Activated naive CD4-positive, alpha-beta T cell treated with anti-CD3 and anti-CD28 coated beads, Interleukin-2, amount 50 U/mL, for 24 hours (primary cell): ENCODE measurements at regions not wholly inside any gene's neighbourhood (a gene's known extent, or its start where the extent isn't known, plus 50 kb on each side); places are given as distances from the start of the nearest gene placed in this dataset.

Source experiments
- H3K27ac Mint-ChIP-seq: one replicate; pipeline ENCODE4 v1.8.0; 2021; ENCODE audit warnings: mild to moderate bottlenecking, mixed read lengths
- H3K27me3 Mint-ChIP-seq: one replicate; pipeline ENCODE4 v1.8.0; 2021; ENCODE audit warnings: mixed read lengths
- H3K36me3 Mint-ChIP-seq: one replicate; pipeline ENCODE4 v1.8.0; 2021; ENCODE audit warnings: mixed read lengths
- H3K4me1 Mint-ChIP-seq: one replicate; pipeline ENCODE4 v1.8.0; 2021; ENCODE audit warnings: mixed read lengths
- H3K4me3 Mint-ChIP-seq: one replicate; pipeline ENCODE4 v1.8.0; 2021; ENCODE audit warnings: mild to moderate bottlenecking, mixed read lengths
- H3K9me3 Mint-ChIP-seq: one replicate; pipeline ENCODE4 v1.8.0; 2021; ENCODE audit warnings: mixed read lengths

DNA sequence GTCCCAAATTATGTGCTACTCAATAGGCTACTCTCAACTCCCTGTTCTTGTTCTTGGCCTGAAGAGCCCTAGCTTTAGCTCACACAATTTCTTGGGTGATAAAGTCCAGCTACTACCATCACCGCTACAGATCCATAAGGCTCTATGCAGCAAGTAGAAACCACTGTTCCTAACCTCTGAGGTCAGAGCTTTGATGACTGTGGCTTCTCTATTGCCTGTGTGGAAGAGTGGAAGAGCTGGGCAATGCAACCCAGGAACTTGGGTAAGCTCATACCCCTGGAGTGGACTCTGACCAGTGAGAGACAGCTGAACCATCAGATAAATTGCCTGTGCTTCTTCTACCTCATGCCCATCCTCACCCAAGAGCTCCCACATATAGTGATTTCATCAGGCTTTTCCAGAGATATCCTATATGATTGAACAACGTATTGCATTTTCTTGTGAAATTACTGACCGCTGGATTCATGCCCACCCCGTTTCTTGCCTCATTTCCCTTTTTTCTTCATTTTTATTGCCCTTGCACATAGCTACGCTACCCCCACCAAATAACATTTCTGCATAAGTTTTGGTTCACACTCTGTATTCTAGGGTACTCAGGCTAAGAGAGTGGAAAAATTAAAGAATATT lies 172.3 kb upstream of the MBNL1 start:
- Mint-ChIP-seq H3K36me3 (peaks cover 5% of the 10 kb centered on the region), H3K27ac (no peak overlapping the region), H3K4me1 (peaks cover 9% of the 10 kb centered on the region), H3K9me3 (no peaks in the 10 kb centered on the region), H3K4me3 (no peak overlapping the region), H3K27me3 (no peaks in the 10 kb centered on the region)

- Mint-ChIP-seq H3K9me3 (no peaks in the 10 kb centered on the region), H3K4me1 (peaks cover 9% of the 10 kb centered on the region), H3K27ac (no peak overlapping the region), H3K27me3 (no peaks in the 10 kb centered on the region), H3K4me3 (no peak overlapping the region), H3K36me3 (peaks cover 5% of the 10 kb centered on the region)
Measured at GRCh38 chr3:152097120-152097519, 171.6 kb upstream of the MBNL1 start.

GRCh38 chr3:152097770-152098169 lies 171.0 kb upstream of the MBNL1 start:
- Mint-ChIP-seq H3K27me3 (no peaks in the 10 kb centered on the region), H3K4me3 (no peak overlapping the region), H3K27ac (no peak overlapping the region), H3K4me1 (peaks cover 9% of the 10 kb centered on the region), H3K36me3 (peaks cover 5% of the 10 kb centered on the region), H3K9me3 (no peaks in the 10 kb centered on the region)

- peaks cover 14% of the 10 kb centered on the region for H3K4me1 Mint-ChIP-seq
- no peaks in the 10 kb centered on the region for H3K36me3 Mint-ChIP-seq
- H3K9me3 Mint-ChIP-seq, result no peaks in the 10 kb centered on the region
- H3K27me3 Mint-ChIP-seq, result no peaks in the 10 kb centered on the region
- no peak overlapping the region for H3K27ac Mint-ChIP-seq
- H3K4me3 Mint-ChIP-seq, result no peak overlapping the region
Measured at GRCh38 chr3:152100491-152101132, 168.1 kb upstream of the MBNL1 start.

- H3K27me3 Mint-ChIP-seq, result no peaks in the 10 kb centered on the region
- no peaks in the 10 kb centered on the region for H3K9me3 Mint-ChIP-seq
- no peaks in the 10 kb centered on the region for H3K36me3 Mint-ChIP-seq
- no peak overlapping the region for H3K4me3 Mint-ChIP-seq
- H3K4me1 Mint-ChIP-seq, result peaks cover 14% of the 10 kb centered on the region
- no peak overlapping the region for H3K27ac Mint-ChIP-seq
Measured at GRCh38 chr3:152102410-152102809, 166.3 kb upstream of the MBNL1 start.

- Mint-ChIP-seq H3K4me3 (no peak overlapping the region), H3K4me1 (peaks cover 14% of the 10 kb centered on the region), H3K27me3 (no peaks in the 10 kb centered on the region), H3K27ac (no peak overlapping the region), H3K36me3 (no peaks in the 10 kb centered on the region), H3K9me3 (no peaks in the 10 kb centered on the region)
Measured at GRCh38 chr3:152103257-152103656, 165.5 kb upstream of the MBNL1 start.

- no peak overlapping the region for H3K4me3 Mint-ChIP-seq
- peaks cover 14% of the 10 kb centered on the region for H3K4me1 Mint-ChIP-seq
- no peaks in the 10 kb centered on the region for H3K36me3 Mint-ChIP-seq
- H3K27me3 Mint-ChIP-seq, result no peaks in the 10 kb centered on the region
- no peaks in the 10 kb centered on the region for H3K9me3 Mint-ChIP-seq
- no peak overlapping the region for H3K27ac Mint-ChIP-seq
Measured at GRCh38 chr3:152104847-152105415, 163.8 kb upstream of the MBNL1 start.

DNA sequence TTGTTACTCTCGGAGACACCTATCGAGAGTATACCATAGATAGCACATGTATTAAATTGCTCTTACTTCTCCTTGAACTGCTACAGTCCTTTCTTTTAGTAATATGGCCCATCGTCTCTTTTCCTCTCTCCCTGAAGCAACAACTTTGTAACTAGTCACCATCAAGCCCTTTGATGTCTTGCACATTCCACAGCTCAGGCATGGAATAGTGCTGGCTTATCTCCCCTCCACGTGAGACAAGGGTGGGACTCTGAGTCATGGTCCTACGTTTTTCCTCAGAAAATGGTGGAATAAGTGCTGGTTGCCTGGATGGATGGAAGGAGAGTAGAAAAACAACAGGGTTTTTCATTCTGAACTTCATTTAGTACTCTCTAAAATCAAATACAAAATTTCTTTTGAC lies 163.3 kb upstream of the MBNL1 start:
- Mint-ChIP-seq H3K4me3 (no peak overlapping the region), H3K27me3 (no peaks in the 10 kb centered on the region), H3K9me3 (no peaks in the 10 kb centered on the region), H3K27ac (no peak overlapping the region), H3K36me3 (no peaks in the 10 kb centered on the region), H3K4me1 (peaks cover 10% of the 10 kb centered on the region)

GRCh38 chr3:152109038-152109437 lies 159.7 kb upstream of the MBNL1 start:
- H3K4me1 Mint-ChIP-seq, result no peaks in the 10 kb centered on the region
- no peaks in the 10 kb centered on the region for H3K36me3 Mint-ChIP-seq
- no peaks in the 10 kb centered on the region for H3K27me3 Mint-ChIP-seq
- no peak overlapping the region for H3K27ac Mint-ChIP-seq
- H3K4me3 Mint-ChIP-seq, result no peak overlapping the region
- H3K9me3 Mint-ChIP-seq, result no peaks in the 10 kb centered on the region

DNA sequence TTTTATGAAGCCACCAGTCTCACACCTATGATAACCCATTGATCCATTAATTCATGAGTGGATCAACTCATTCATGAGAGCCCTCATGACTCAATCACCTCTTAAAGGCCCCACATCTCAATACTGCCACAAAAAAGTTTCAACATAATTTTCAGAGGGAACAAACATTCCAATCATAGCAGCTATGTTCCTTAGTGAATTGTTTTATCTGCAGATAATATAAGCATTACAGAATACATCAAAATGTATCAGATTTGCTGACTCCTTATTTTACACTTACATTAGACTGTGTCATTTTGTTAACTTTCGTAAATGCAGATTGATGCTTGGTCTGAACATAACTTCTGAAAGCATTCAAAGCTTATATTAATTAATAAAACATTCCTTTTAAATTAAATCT lies 155.3 kb upstream of the MBNL1 start:
- no peak overlapping the region for H3K4me3 Mint-ChIP-seq
- H3K4me1 Mint-ChIP-seq, result no peaks in the 10 kb centered on the region
- no peaks in the 10 kb centered on the region for H3K27me3 Mint-ChIP-seq
- H3K36me3 Mint-ChIP-seq, result peaks cover 8% of the 10 kb centered on the region
- H3K27ac Mint-ChIP-seq, result no peak overlapping the region
- H3K9me3 Mint-ChIP-seq, result no peaks in the 10 kb centered on the region

DNA sequence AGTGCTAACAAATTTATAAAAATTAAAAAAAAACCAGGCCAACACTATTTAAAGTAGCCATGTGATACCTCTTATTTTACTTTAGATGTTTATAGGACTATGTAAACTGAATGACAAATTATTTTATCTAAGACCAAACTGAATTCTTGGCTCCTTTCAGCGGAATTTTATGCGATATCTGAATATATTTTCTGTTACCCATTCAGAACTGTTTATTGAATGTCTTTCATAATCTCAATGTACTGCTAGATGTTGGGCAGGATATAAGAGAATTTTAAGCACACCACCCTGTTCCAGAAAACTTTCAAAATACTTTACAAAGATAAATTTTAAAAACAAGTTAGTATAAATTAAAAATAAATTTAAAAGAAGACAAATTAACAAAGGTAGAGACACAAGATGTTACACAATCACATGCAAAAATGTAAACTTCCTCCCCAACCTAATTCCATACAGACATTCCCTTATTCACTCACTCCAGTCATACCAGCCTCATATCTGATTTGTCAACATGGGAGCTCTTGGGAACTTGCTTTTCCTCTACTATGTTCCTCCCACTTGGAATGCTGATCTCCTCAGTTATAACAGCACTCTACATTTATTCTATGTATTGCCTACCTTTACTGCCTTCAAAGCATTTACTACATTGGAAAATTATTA lies 154.6 kb upstream of the MBNL1 start:
- no peak overlapping the region for H3K4me3 Mint-ChIP-seq
- H3K4me1 Mint-ChIP-seq, result no peaks in the 10 kb centered on the region
- no peaks in the 10 kb centered on the region for H3K27me3 Mint-ChIP-seq
- peaks cover 8% of the 10 kb centered on the region for H3K36me3 Mint-ChIP-seq
- no peaks in the 10 kb centered on the region for H3K9me3 Mint-ChIP-seq
- no peak overlapping the region for H3K27ac Mint-ChIP-seq

DNA sequence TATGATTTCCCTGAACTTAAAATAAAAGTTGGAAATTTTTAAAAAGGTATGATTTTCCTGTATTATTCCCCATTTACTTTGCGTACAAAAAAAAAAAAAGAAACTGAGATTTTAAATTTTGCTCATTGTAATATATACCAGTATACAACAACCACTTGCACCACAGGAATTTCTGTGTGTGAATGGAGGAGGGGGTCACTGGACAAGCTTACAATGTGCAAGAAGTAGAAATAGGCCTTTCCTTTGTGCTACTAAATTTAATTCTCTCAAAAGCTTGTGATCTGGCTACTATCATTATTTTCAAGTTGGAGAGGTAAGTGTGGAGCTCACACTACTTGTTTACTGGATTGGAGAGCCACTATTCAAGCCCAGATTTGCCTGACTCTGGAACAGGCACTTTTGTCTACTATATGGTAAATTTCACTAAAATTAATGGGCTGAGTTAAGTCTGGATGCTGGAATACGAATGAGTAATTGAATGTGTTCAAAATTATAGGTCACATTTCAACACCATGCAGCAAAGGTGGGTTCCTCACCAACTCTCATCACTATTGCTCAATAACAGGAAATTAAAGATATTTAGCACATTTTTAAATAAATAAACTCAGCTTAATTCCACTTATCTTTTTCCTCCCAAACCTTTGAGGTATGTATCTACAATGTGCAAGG lies 148.0 kb upstream of the MBNL1 start:
- no peak overlapping the region for H3K27ac Mint-ChIP-seq
- H3K4me3 Mint-ChIP-seq, result no peak overlapping the region
- H3K27me3 Mint-ChIP-seq, result no peaks in the 10 kb centered on the region
- H3K4me1 Mint-ChIP-seq, result peaks cover 33% of the 10 kb centered on the region
- peaks cover 6% of the 10 kb centered on the region for H3K9me3 Mint-ChIP-seq
- peaks cover 8% of the 10 kb centered on the region for H3K36me3 Mint-ChIP-seq

DNA sequence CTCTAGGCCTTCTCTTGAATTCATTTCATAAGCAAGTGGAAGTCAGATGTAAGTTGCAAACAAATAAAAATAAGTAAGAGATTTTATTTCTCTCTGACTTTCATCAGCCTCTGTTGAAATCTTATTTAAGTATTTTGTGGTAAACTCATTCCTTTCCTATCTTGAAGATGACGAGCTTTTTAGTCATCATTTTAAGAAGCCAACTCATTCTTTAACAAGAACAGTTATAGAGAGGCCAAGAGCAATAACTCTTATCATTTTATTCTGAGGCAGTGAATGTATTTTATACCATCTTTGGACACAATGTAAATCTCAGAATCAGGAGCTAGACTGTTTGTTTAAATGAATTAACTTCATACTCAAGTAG lies 147.5 kb upstream of the MBNL1 start:
- H3K9me3 Mint-ChIP-seq, result peaks cover 6% of the 10 kb centered on the region
- no peak overlapping the region for H3K4me3 Mint-ChIP-seq
- peaks cover 7% of the 10 kb centered on the region for H3K36me3 Mint-ChIP-seq
- H3K27me3 Mint-ChIP-seq, result no peaks in the 10 kb centered on the region
- H3K4me1 Mint-ChIP-seq, result peaks cover 38% of the 10 kb centered on the region
- H3K27ac Mint-ChIP-seq, result peak overlapping the region; percentile 8

- Mint-ChIP-seq H3K27ac (peak overlapping the region; percentile 85), H3K4me1 (peaks cover 52% of the 10 kb centered on the region), H3K36me3 (no peaks in the 10 kb centered on the region), H3K4me3 (peak overlapping the region; percentile 2), H3K27me3 (no peaks in the 10 kb centered on the region), H3K9me3 (peaks cover 6% of the 10 kb centered on the region)
Measured at GRCh38 chr3:152122851-152123250, 145.9 kb upstream of the MBNL1 start.

DNA sequence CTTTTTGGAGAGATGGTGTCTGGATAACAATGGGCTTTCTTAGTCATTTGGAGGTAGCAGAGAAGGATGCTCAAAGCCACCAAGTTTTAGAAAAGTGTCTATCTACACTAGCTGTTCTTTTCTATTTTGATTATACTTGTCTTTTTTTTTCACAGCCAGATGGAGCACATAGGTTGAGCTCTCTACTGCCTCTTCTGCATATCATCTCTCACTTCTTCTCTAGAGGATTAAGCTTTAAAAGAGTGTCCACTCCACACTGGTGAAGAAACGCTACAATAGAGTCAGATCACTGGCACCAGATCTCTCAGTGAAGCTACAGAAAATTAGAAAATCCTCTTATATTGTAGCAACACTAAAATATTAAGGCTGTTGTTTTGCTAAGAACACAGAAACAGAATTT lies 145.3 kb upstream of the MBNL1 start:
- peak overlapping the region; percentile 34 for H3K4me3 Mint-ChIP-seq

DNA sequence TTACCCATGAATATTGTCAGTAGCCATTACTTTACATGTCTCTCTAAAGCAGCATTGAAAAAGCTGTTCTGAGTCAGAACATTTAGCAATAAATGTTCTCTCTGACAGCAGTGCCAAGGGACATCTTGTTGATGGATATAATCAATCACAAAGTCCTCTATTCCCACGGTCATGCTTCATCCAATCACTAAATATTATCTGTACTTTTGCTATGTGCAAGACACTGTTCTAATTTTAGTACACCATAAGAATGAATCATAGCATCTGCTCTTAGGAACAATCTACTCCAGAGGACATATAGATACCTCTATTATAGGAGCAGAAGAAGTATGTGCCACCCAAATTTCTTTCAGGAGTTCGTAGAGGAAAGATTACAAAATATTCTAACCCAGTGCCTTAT lies 142.5 kb upstream of the MBNL1 start:
- no peaks in the 10 kb centered on the region for H3K9me3 Mint-ChIP-seq
- H3K4me3 Mint-ChIP-seq, result no peak overlapping the region
- no peaks in the 10 kb centered on the region for H3K36me3 Mint-ChIP-seq
- no peaks in the 10 kb centered on the region for H3K27me3 Mint-ChIP-seq
- peaks cover 41% of the 10 kb centered on the region for H3K4me1 Mint-ChIP-seq
- no peak overlapping the region for H3K27ac Mint-ChIP-seq

More for the DNA sequence above, 145.3 kb upstream of the MBNL1 start:
- no peaks in the 10 kb centered on the region for H3K27me3 Mint-ChIP-seq
- H3K4me1 Mint-ChIP-seq, result peaks cover 52% of the 10 kb centered on the region
- H3K27ac Mint-ChIP-seq, result peak overlapping the region; percentile 19
- peaks cover 6% of the 10 kb centered on the region for H3K9me3 Mint-ChIP-seq
- no peaks in the 10 kb centered on the region for H3K36me3 Mint-ChIP-seq
